ENCODE measurements at regions not wholly inside any gene's neighbourhood (a gene's known extent, or its start where the extent isn't known, plus 50 kb on each side); places are given as distances from the start of the nearest gene placed in this dataset.
A peak's percentile ranks its signal among the peaks of the same experiment; 100 is the strongest.

GRCh38 chr7:124497176-124497575 lies 268.4 kb downstream of the GPR37 start:
- DNase-seq (ENCODE audit: low read depth, low spot score) = no peak

GRCh38 chr7:124489925-124490324 lies 275.7 kb downstream of the GPR37 start:
- DNase-seq (ENCODE audit: low read depth, low spot score) = no peak

GRCh38 chr7:124489082-124489819 lies 276.3 kb downstream of the GPR37 start:
- DNase-seq (ENCODE audit: low read depth, low spot score) = no peak

GRCh38 chr7:124482229-124482628 lies 283.4 kb downstream of the GPR37 start:
- DNase-seq (ENCODE audit: low read depth, low spot score) = no peak

GRCh38 chr7:124480821-124481290 lies 284.7 kb downstream of the GPR37 start:
- no peak for DNase-seq (ENCODE audit: low read depth, low spot score)

- no peak for DNase-seq (ENCODE audit: low read depth, low spot score)
These were observed 285.4 kb downstream of the GPR37 start for GRCh38 chr7:124480036-124480820.

GRCh38 chr7:124462249-124462648 lies 303.3 kb downstream of the GPR37 start:
- DNase-seq (ENCODE audit: low read depth, low spot score) = peak; percentile 1

GRCh38 chr7:124460555-124460954 lies 305.0 kb downstream of the GPR37 start:
- no peak for DNase-seq (ENCODE audit: low read depth, low spot score)

GRCh38 chr7:124460056-124460450 lies 305.5 kb downstream of the GPR37 start:
- no peak for DNase-seq (ENCODE audit: low read depth, low spot score)

- DNase-seq (ENCODE audit: low read depth, low spot score) = peak; percentile 5
These were observed 306.2 kb downstream of the GPR37 start for GRCh38 chr7:124459101-124460055.

- peak; percentile 17 for DNase-seq (ENCODE audit: low read depth, low spot score)
These were observed 307.8 kb downstream of the GPR37 start for GRCh38 chr7:124457841-124458240.

GRCh38 chr7:124456286-124456685 lies 309.3 kb downstream of the GPR37 start:
- DNase-seq (ENCODE audit: low read depth, low spot score) = no peak

- DNase-seq (ENCODE audit: low read depth, low spot score) = no peak
These were observed 313.4 kb downstream of the GPR37 start for GRCh38 chr7:124452186-124452585.

GRCh38 chr7:124449896-124450295 lies 315.7 kb downstream of the GPR37 start:
- DNase-seq (ENCODE audit: low read depth, low spot score) = no peak

- no peak for DNase-seq (ENCODE audit: low read depth, low spot score)
These were observed 320.7 kb downstream of the GPR37 start for GRCh38 chr7:124444696-124445480.

GRCh38 chr7:124443762-124444161 lies 321.8 kb downstream of the GPR37 start:
- no peak for DNase-seq (ENCODE audit: low read depth, low spot score)

GRCh38 chr7:124440081-124440480 lies 325.5 kb downstream of the GPR37 start:
- no peak for DNase-seq (ENCODE audit: low read depth, low spot score)

GRCh38 chr7:124432009-124432578 lies 333.5 kb downstream of the GPR37 start:
- DNase-seq (ENCODE audit: low read depth, low spot score) = no peak

- DNase-seq (ENCODE audit: low read depth, low spot score) = no peak
These were observed 335.7 kb downstream of the GPR37 start for GRCh38 chr7:124429923-124430322.

GRCh38 chr7:124428781-124429180 lies 336.8 kb downstream of the GPR37 start:
- no peak for DNase-seq (ENCODE audit: low read depth, low spot score)

- DNase-seq (ENCODE audit: low read depth, low spot score) = no peak
These were observed 339.0 kb downstream of the GPR37 start for GRCh38 chr7:124426621-124427020.

Data from astrocyte of the hippocampus (primary cell).